HCT116 (cell line): ENCODE measurements at regions not wholly inside any gene's neighbourhood (a gene's known extent, or its start where the extent isn't known, plus 50 kb on each side); places are given as distances from the start of the nearest gene placed in this dataset.

Experiments used
- ATAC-seq: fragments of 200-7000 bp; cut with Tn5 transposase; 2 replicates; pipeline ENCODE4 v1.9.1; 2020; ENCODE audit warnings: mild to moderate bottlenecking, moderate library complexity
- BruUV-seq: library from RNA; stranded (reverse); fragments of 400-500 nt; replicated peaks from 2 replicates; lab custom pipeline; 2021; lab: Mats Ljungman, UMichigan
- CTCF ChIA-PET: fragments of 300-600 bp; sonication (Branson Sonifier 250); formaldehyde crosslinking; loops from one replicate; lab custom pipeline; 2021; ENCODE audit warnings: antibody characterized with exemption; lab: Charles Lee
- POLR2A ChIA-PET: fragments of 300-600, 350-600 bp; sonication (Branson Sonifier 250); formaldehyde crosslinking; loops from one replicate; lab custom pipeline; 2021; ENCODE audit warnings: antibody characterized with exemption; lab: Charles Lee
- RAD21 ChIA-PET, 2 experiments: fragments of 300-600 bp; sonication (Branson Sonifier 250); formaldehyde crosslinking; loops; one replicate each; lab custom pipeline; 2023; ENCODE audit warnings: low total read pairs in 2 of 2; ENCODE audit not compliant: uncharacterized antibody in 2 of 2, unreplicated experiment in 2 of 2, low non-redundant PET in 1 of 2; lab: Charles Lee
- DNase-seq: peaks from one replicate; pipeline ENCODE4 v3.0.0-alpha.2; 2010; ENCODE audit warnings: low read depth, low spot score
- H2AFZ ChIP-seq: fragments of 200-600 bp; shearing (Covaris generic), sonication (generic); 2 replicates; pipeline ENCODE4 v1.6.1; 2017; ENCODE audit warnings: low read depth, mixed run types, mixed read lengths, antibody characterized with exemption, low read length; ENCODE audit not compliant: poor library complexity, severe bottlenecking
- H3K27ac ChIP-seq: 2 replicates; pipeline ENCODE4 v1.5.1; 2012; ENCODE audit warnings: low read depth, low read length
- H3K27me3 ChIP-seq: fragments of 200-600 bp; sonication (generic); 2 replicates; pipeline ENCODE4 v1.6.1; 2016; ENCODE audit warnings: mixed run types, low read length, mixed read lengths; ENCODE audit not compliant: insufficient read depth
- H3K36me3 ChIP-seq, 2 experiments: fragments of 200-500 bp in 1 of 2; fragments of 200-600 bp in 1 of 2; sonication (Bioruptor generic) in 1 of 2; sonication (generic) in 1 of 2; 2 replicates each; pipeline versions ENCODE4 v1.5.1 to v1.6.1; 2014 to 2016; ENCODE audit warnings: low read length in 2 of 2, inconsistent platforms in 1 of 2, mixed read lengths in 1 of 2, mixed run types in 1 of 2; ENCODE audit not compliant: insufficient read depth in 2 of 2, control insufficient read depth in 1 of 2
- H3K4me1 ChIP-seq, 2 experiments: fragments of 200-600 bp in 1 of 2; sonication (generic) in 1 of 2; 2 replicates each; pipeline versions ENCODE4 v1.5.1 to v1.6.1; 2012 to 2017; ENCODE audit warnings: low read length in 2 of 2, inconsistent platforms in 1 of 2, mild to moderate bottlenecking in 1 of 2, mixed read lengths in 1 of 2, mixed run types in 1 of 2, moderate library complexity in 1 of 2; ENCODE audit not compliant: insufficient read depth in 2 of 2, control insufficient read depth in 1 of 2
- H3K4me2 ChIP-seq: fragments of 200-600 bp; sonication (generic); 2 replicates; pipeline ENCODE4 v1.6.1; 2017; ENCODE audit warnings: mixed run types, low read length, mixed read lengths
- H3K4me3 ChIP-seq, 2 experiments: fragments of 200-600 bp in 1 of 2; sonication (generic) in 1 of 2; replicated peaks in 1 of 2; 2 replicates each; pipeline ENCODE4 v1.5.1; 2011 to 2016; ENCODE audit warnings: low read length in 2 of 2, control low read depth in 1 of 2, low read depth in 1 of 2, mild to moderate bottlenecking in 1 of 2, mixed read lengths in 1 of 2, mixed run types in 1 of 2
- H3K79me2 ChIP-seq: fragments of 200-600 bp; sonication (generic); 2 replicates; pipeline ENCODE4 v1.6.1; 2017; ENCODE audit warnings: mild to moderate bottlenecking, mixed run types, low read length, moderate library complexity, mixed read lengths; ENCODE audit not compliant: insufficient read depth
- H3K9ac ChIP-seq: fragments of 200-600 bp; sonication (generic); 2 replicates; pipeline ENCODE4 v1.6.1; 2016; ENCODE audit warnings: low read length, mixed read lengths
- H3K9me2 ChIP-seq: fragments of 200-600 bp; sonication (generic), shearing (Covaris generic); 2 replicates; pipeline ENCODE4 v1.6.1; 2017; ENCODE audit warnings: mixed run types, mild to moderate bottlenecking, moderate library complexity; ENCODE audit not compliant: insufficient read depth
- H3K9me3 ChIP-seq, 2 experiments: fragments of 200-500 bp in 1 of 2; fragments of 200-600 bp in 1 of 2; sonication (Bioruptor generic) in 1 of 2; sonication (generic) in 1 of 2; 2 replicates each; pipeline ENCODE4 v1.6.1; 2014 to 2017; ENCODE audit warnings: low read length in 2 of 2, mixed read lengths in 2 of 2, inconsistent platforms in 1 of 2, low read depth in 1 of 2, mild to moderate bottlenecking in 1 of 2, mixed run types in 1 of 2, moderate library complexity in 1 of 2; ENCODE audit not compliant: control insufficient read depth in 1 of 2, insufficient read depth in 1 of 2
- H4K20me1 ChIP-seq: fragments of 200-600 bp; sonication (generic), shearing (Covaris generic); 2 replicates; pipeline ENCODE4 v1.6.1; 2017; ENCODE audit warnings: mixed run types, mild to moderate bottlenecking, moderate library complexity; ENCODE audit not compliant: insufficient read depth
- CBX3 ChIP-seq: IDR thresholded peaks from 2 replicates; pipeline ENCODE4 v1.6.1; 2012; ENCODE audit warnings: low read depth
- CEBPB ChIP-seq: IDR thresholded peaks from 2 replicates; pipeline ENCODE4 v1.6.1; 2012; ENCODE audit warnings: low read depth
- FOSL1 ChIP-seq: IDR thresholded peaks from 2 replicates; pipeline ENCODE4 v1.6.1; 2012; ENCODE audit warnings: low read depth
- POLR2AphosphoS5 ChIP-seq: IDR thresholded peaks from 2 replicates; pipeline ENCODE4 v1.6.1; 2011; ENCODE audit warnings: mild to moderate bottlenecking, low read depth, low read length, moderate library complexity
- RAD21 ChIP-seq: IDR thresholded peaks from 2 replicates; pipeline ENCODE4 v1.6.1; 2012; ENCODE audit warnings: low read depth, mild to moderate bottlenecking
- SP1 ChIP-seq: IDR thresholded peaks from 2 replicates; pipeline ENCODE4 v1.6.1; 2012; ENCODE audit warnings: low read depth
- SRF ChIP-seq: IDR thresholded peaks from 2 replicates; pipeline ENCODE4 v1.6.1; 2012; ENCODE audit warnings: low read depth
- TCF7L2 ChIP-seq: IDR thresholded peaks from 2 replicates; pipeline ENCODE4 v1.7.0; 2011; ENCODE audit warnings: borderline replicate concordance, inconsistent platforms; ENCODE audit not compliant: insufficient read depth, insufficient read length; ENCODE audit errors: extremely low read depth
- YY1 ChIP-seq: IDR thresholded peaks from 2 replicates; pipeline ENCODE4 v1.6.1; 2011; ENCODE audit warnings: low read length, low read depth, moderate library complexity, mild to moderate bottlenecking; ENCODE audit not compliant: insufficient replicate concordance; ENCODE audit errors: extremely low read depth
- ZNF274 ChIP-seq: fragments of 200-500 bp; sonication (Bioruptor generic); IDR thresholded peaks from 2 replicates; pipeline ENCODE4 v1.6.1; 2014; ENCODE audit warnings: mild to moderate bottlenecking, low read depth, low read length, inconsistent platforms
- intact Hi-C: fragments of 100-400 bp; cut with micrococcal nuclease; formaldehyde crosslinking; loops from 2 replicates; pipeline ENCODE4 v1.10.0; 2022
- TF ChIP-seq, protein P1 (sequence below): IDR thresholded peaks from 2 replicates; pipeline ENCODE4 v1.6.1; 2012
- TF ChIP-seq, protein P2 (sequence below), 3 experiments: fragments of 200-600 bp in 1 of 3; sonication (generic) in 1 of 3; IDR thresholded peaks in 2 of 3; conservative IDR thresholded peaks in 1 of 3; 2 replicates each; pipeline ENCODE4 v1.5.1; 2012 to 2017; ENCODE audit warnings: low read depth in 2 of 3, low read length in 2 of 3, antibody characterized with exemption in 1 of 3, borderline replicate concordance in 1 of 3, control low read depth in 1 of 3, mild to moderate bottlenecking in 1 of 3, mixed read lengths in 1 of 3, mixed run types in 1 of 3, moderate library complexity in 1 of 3; ENCODE audit not compliant: insufficient read depth in 1 of 3

DNA sequence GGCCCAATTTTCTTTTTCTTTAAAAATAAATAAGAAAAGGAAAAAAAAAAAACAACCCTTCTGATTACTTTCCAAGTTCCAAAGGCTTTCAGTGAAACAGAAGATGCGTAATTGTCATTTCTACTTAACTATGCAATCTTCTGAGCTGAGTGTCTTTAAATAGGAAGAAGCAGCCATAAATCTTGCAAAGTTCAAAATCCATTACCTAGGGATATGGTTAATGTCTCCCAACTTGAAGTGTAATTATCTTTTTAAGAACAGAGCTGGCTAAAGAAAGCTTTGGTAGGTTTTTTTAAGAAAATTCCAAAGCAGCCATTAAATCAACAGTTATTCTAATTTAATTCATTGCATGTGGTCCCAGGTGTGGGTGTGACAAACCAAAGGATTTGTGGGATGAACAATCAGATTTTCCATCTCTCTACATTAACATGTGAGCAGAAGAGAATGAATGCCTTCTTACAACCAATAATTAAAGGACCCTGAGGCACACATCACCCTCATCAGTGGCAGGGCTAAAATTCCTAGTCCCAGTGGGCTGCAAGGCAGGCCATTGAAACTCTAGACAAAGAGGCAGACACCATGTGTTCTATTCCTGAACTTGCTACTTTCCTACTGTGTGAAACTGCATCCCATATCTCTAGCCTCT, 419.2 kb downstream of the REEP3 start:
- Histone ChIP-seq H3K27me3 (no peaks in the 10 kb centered on the region; the same call in 1 of the 2 replicates), H3K9me2 (no peaks in the 10 kb centered on the region), H3K9ac (no peak overlapping the region), H2AFZ (no peak overlapping the region), H4K20me1 (no peaks in the 10 kb centered on the region), H3K4me3 (no peak overlapping the region), H3K4me2 (no peak overlapping the region), H3K9me3 (no peaks in the 10 kb centered on the region), H3K4me1 (no peaks in the 10 kb centered on the region), H3K27ac (no peak overlapping the region), H3K79me2 (no peaks in the 10 kb centered on the region), H3K36me3 (no peaks in the 10 kb centered on the region)
- TF ChIP-seq SRF (no peak), ZNF274 (no peak), YY1 (no peak), RAD21 (no peak), TCF7L2 (no peak), CEBPB (no peak), FOSL1 (no peak), CBX3 (no peak), POLR2AphosphoS5 (no peak), SP1 (no peak)
- TF ChIP-seq, protein P1, sequence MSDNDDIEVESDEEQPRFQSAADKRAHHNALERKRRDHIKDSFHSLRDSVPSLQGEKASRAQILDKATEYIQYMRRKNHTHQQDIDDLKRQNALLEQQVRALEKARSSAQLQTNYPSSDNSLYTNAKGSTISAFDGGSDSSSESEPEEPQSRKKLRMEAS, result no peak
- TF ChIP-seq, protein P2, sequence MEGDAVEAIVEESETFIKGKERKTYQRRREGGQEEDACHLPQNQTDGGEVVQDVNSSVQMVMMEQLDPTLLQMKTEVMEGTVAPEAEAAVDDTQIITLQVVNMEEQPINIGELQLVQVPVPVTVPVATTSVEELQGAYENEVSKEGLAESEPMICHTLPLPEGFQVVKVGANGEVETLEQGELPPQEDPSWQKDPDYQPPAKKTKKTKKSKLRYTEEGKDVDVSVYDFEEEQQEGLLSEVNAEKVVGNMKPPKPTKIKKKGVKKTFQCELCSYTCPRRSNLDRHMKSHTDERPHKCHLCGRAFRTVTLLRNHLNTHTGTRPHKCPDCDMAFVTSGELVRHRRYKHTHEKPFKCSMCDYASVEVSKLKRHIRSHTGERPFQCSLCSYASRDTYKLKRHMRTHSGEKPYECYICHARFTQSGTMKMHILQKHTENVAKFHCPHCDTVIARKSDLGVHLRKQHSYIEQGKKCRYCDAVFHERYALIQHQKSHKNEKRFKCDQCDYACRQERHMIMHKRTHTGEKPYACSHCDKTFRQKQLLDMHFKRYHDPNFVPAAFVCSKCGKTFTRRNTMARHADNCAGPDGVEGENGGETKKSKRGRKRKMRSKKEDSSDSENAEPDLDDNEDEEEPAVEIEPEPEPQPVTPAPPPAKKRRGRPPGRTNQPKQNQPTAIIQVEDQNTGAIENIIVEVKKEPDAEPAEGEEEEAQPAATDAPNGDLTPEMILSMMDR (IDR thresholded peaks at IDR 0.05 in 2 of 3, conservative IDR thresholded peaks at IDR 0.05 in 1 of 3; ENCODE audit: borderline replicate concordance in 1 of 3, insufficient read depth in 1 of 3, low read depth in 2 of 3, low read length in 2 of 3), result no peak
- ATAC-seq (no peak), DNase-seq (no peak)
- ChIA-PET POLR2A (no interaction called here), CTCF (interaction anchor here (1.1 kb wide), 1 partner anchor 37 kb away, joined by 3 read pairs; no protein-coding TSS in a partner anchor), RAD21 (no interaction called here)
- BruUV-seq, result no TSS peak
- intact Hi-C loops, result no loop called here
